ENCODE measurements at regions not wholly inside any gene's neighbourhood (a gene's known extent, or its start where the extent isn't known, plus 50 kb on each side); places are given as distances from the start of the nearest gene placed in this dataset.

GRCh38 chr1:84745857-84746256 is 55.6 kb upstream of the SSX2IP start:
- 100% methylated on average over 2 of the region's 2 CpGs for WGBS
- Histone ChIP-seq H3K18ac (ENCODE audit: low read depth in 1 of 2, low read length in 2 of 2) (no peak overlapping the region), H4K8ac (ENCODE audit: low read length) (no peak overlapping the region), H4K91ac (ENCODE audit: low read length) (no peak overlapping the region), H3K4me1 (ENCODE audit: control insufficient read depth, insufficient read depth, low read depth, low read length) (no peaks in the 10 kb centered on the region), H3K79me1 (replicated peaks; ENCODE audit: low read length, poor library complexity, severe bottlenecking) (no peaks in the 10 kb centered on the region), H3K4me3 (ENCODE audit: insufficient read depth in 1 of 2, low read depth in 1 of 2, low read length in 2 of 2) (no peak overlapping the region), H3K4me2 (ENCODE audit: low read length, poor library complexity, severe bottlenecking) (no peak overlapping the region), H2BK120ac (ENCODE audit: low read depth, low read length) (no peak overlapping the region), H3K4ac (ENCODE audit: low read depth in 1 of 2, low read length in 2 of 2) (no peak overlapping the region), H3K9me3 (ENCODE audit: control insufficient read depth, low read length) (peaks cover 11% of the 10 kb centered on the region), H2AK5ac (ENCODE audit: low read length, severe bottlenecking) (no peak overlapping the region), H3K27ac (ENCODE audit: low read length, poor library complexity, severe bottlenecking) (no peak overlapping the region), H2BK5ac (ENCODE audit: low read depth, low read length, poor library complexity, severe bottlenecking) (no peak overlapping the region), H3K23ac (ENCODE audit: low read length in 2 of 2) (no peak overlapping the region), H2AFZ (ENCODE audit: low read depth, low read length) (no peak overlapping the region), H2BK12ac (ENCODE audit: low read length in 2 of 2) (no peak overlapping the region), H3K36me3 (ENCODE audit: control insufficient read depth in 1 of 2, insufficient read depth in 2 of 2, low read depth in 1 of 2, low read length in 2 of 2) (no peaks in the 10 kb centered on the region), H2BK15ac (ENCODE audit: low read depth, poor library complexity, severe bottlenecking) (no peak overlapping the region), H3K14ac (ENCODE audit: low read length in 2 of 2) (no peak overlapping the region), H3K9ac (ENCODE audit: low read length) (no peak overlapping the region), H3K27me3 (ENCODE audit: control insufficient read depth in 1 of 2, insufficient read depth in 1 of 2, low read length in 2 of 2) (peaks cover 0 to 18% of the 10 kb centered on the region in 2 experiments)
- DNase-seq, result no peak

GRCh38 chr1:84743896-84744295 is 53.6 kb upstream of the SSX2IP start:
- Histone ChIP-seq H2AK5ac (ENCODE audit: low read length, severe bottlenecking) (no peak overlapping the region), H4K91ac (ENCODE audit: low read length) (no peak overlapping the region), H2BK5ac (ENCODE audit: low read depth, low read length, poor library complexity, severe bottlenecking) (no peak overlapping the region), H3K9me3 (ENCODE audit: control insufficient read depth, low read length) (peaks cover 11% of the 10 kb centered on the region), H3K14ac (ENCODE audit: low read length in 2 of 2) (no peak overlapping the region), H2BK12ac (ENCODE audit: low read length in 2 of 2) (no peak overlapping the region), H3K27me3 (ENCODE audit: control insufficient read depth in 1 of 2, insufficient read depth in 1 of 2, low read length in 2 of 2) (peaks cover 0 to 8% of the 10 kb centered on the region in 2 experiments), H3K4me2 (ENCODE audit: low read length, poor library complexity, severe bottlenecking) (no peak overlapping the region), H3K4me1 (ENCODE audit: control insufficient read depth, insufficient read depth, low read depth, low read length) (no peaks in the 10 kb centered on the region), H3K27ac (ENCODE audit: low read length, poor library complexity, severe bottlenecking) (no peak overlapping the region), H2BK15ac (ENCODE audit: low read depth, poor library complexity, severe bottlenecking) (no peak overlapping the region), H3K4me3 (ENCODE audit: insufficient read depth in 1 of 2, low read depth in 1 of 2, low read length in 2 of 2) (no peak overlapping the region), H3K79me1 (replicated peaks; ENCODE audit: low read length, poor library complexity, severe bottlenecking) (no peaks in the 10 kb centered on the region), H3K36me3 (ENCODE audit: control insufficient read depth in 1 of 2, insufficient read depth in 2 of 2, low read depth in 1 of 2, low read length in 2 of 2) (no peaks in the 10 kb centered on the region), H4K8ac (ENCODE audit: low read length) (no peak overlapping the region), H3K18ac (ENCODE audit: low read depth in 1 of 2, low read length in 2 of 2) (no peak overlapping the region), H2BK120ac (ENCODE audit: low read depth, low read length) (no peak overlapping the region), H3K23ac (ENCODE audit: low read length in 2 of 2) (no peak overlapping the region), H2AFZ (ENCODE audit: low read depth, low read length) (no peak overlapping the region), H3K4ac (ENCODE audit: low read depth in 1 of 2, low read length in 2 of 2) (no peak overlapping the region), H3K9ac (ENCODE audit: low read length) (no peak overlapping the region)
- 100% methylated on average over 1 of the region's 3 CpGs for WGBS
- DNase-seq, result no peak

GRCh38 chr1:84742653-84743052 is 52.4 kb upstream of the SSX2IP start:
- Histone ChIP-seq H3K4me1 (ENCODE audit: control insufficient read depth, insufficient read depth, low read depth, low read length) (no peaks in the 10 kb centered on the region), H4K8ac (ENCODE audit: low read length) (no peak overlapping the region), H3K9me3 (ENCODE audit: control insufficient read depth, low read length) (peaks cover 11% of the 10 kb centered on the region), H2BK12ac (ENCODE audit: low read length in 2 of 2) (no peak overlapping the region), H2AK5ac (ENCODE audit: low read length, severe bottlenecking) (no peak overlapping the region), H2BK120ac (ENCODE audit: low read depth, low read length) (no peak overlapping the region), H3K9ac (ENCODE audit: low read length) (no peak overlapping the region), H3K27ac (ENCODE audit: low read length, poor library complexity, severe bottlenecking) (no peak overlapping the region), H4K91ac (ENCODE audit: low read length) (no peak overlapping the region), H3K27me3 (ENCODE audit: control insufficient read depth in 1 of 2, insufficient read depth in 1 of 2, low read length in 2 of 2) (no peaks in the 10 kb centered on the region), H3K4me2 (ENCODE audit: low read length, poor library complexity, severe bottlenecking) (no peak overlapping the region), H3K14ac (ENCODE audit: low read length in 2 of 2) (no peak overlapping the region), H3K4ac (ENCODE audit: low read depth in 1 of 2, low read length in 2 of 2) (no peak overlapping the region), H2BK5ac (ENCODE audit: low read depth, low read length, poor library complexity, severe bottlenecking) (no peak overlapping the region), H2BK15ac (ENCODE audit: low read depth, poor library complexity, severe bottlenecking) (no peak overlapping the region), H3K4me3 (ENCODE audit: insufficient read depth in 1 of 2, low read depth in 1 of 2, low read length in 2 of 2) (no peak overlapping the region), H2AFZ (ENCODE audit: low read depth, low read length) (no peak overlapping the region), H3K23ac (ENCODE audit: low read length in 2 of 2) (no peak overlapping the region), H3K79me1 (replicated peaks; ENCODE audit: low read length, poor library complexity, severe bottlenecking) (no peaks in the 10 kb centered on the region), H3K18ac (ENCODE audit: low read depth in 1 of 2, low read length in 2 of 2) (no peak overlapping the region), H3K36me3 (ENCODE audit: control insufficient read depth in 1 of 2, insufficient read depth in 2 of 2, low read depth in 1 of 2, low read length in 2 of 2) (no peaks in the 10 kb centered on the region)
- no peak for DNase-seq
- WGBS, result 11% methylated on average over 1 of the region's 1 CpG

GRCh38 chr1:84740050-84740714 is 49.9 kb upstream of the SSX2IP start:
- Histone ChIP-seq H3K4me1 (ENCODE audit: control insufficient read depth, insufficient read depth, low read depth, low read length) (no peaks in the 10 kb centered on the region), H2BK120ac (ENCODE audit: low read depth, low read length) (no peak overlapping the region), H3K4me3 (ENCODE audit: insufficient read depth in 1 of 2, low read depth in 1 of 2, low read length in 2 of 2) (no peak overlapping the region), H3K23ac (ENCODE audit: low read length in 2 of 2) (no peak overlapping the region), H3K9ac (ENCODE audit: low read length) (no peak overlapping the region), H3K9me3 (ENCODE audit: control insufficient read depth, low read length) (peaks cover 11% of the 10 kb centered on the region), H2AFZ (ENCODE audit: low read depth, low read length) (no peak overlapping the region), H3K4me2 (ENCODE audit: low read length, poor library complexity, severe bottlenecking) (no peak overlapping the region), H4K8ac (ENCODE audit: low read length) (no peak overlapping the region), H3K36me3 (ENCODE audit: control insufficient read depth in 1 of 2, insufficient read depth in 2 of 2, low read depth in 1 of 2, low read length in 2 of 2) (no peaks in the 10 kb centered on the region), H3K79me1 (replicated peaks; ENCODE audit: low read length, poor library complexity, severe bottlenecking) (no peaks in the 10 kb centered on the region), H3K4ac (ENCODE audit: low read depth in 1 of 2, low read length in 2 of 2) (no peak overlapping the region), H3K18ac (ENCODE audit: low read depth in 1 of 2, low read length in 2 of 2) (no peak overlapping the region), H3K14ac (ENCODE audit: low read length in 2 of 2) (no peak overlapping the region), H2BK12ac (ENCODE audit: low read length in 2 of 2) (no peak overlapping the region), H3K27me3 (ENCODE audit: control insufficient read depth in 1 of 2, insufficient read depth in 1 of 2, low read length in 2 of 2) (no peaks in the 10 kb centered on the region), H4K91ac (ENCODE audit: low read length) (no peak overlapping the region), H2BK5ac (ENCODE audit: low read depth, low read length, poor library complexity, severe bottlenecking) (no peak overlapping the region), H2AK5ac (ENCODE audit: low read length, severe bottlenecking) (no peak overlapping the region), H2BK15ac (ENCODE audit: low read depth, poor library complexity, severe bottlenecking) (no peak overlapping the region), H3K27ac (ENCODE audit: low read length, poor library complexity, severe bottlenecking) (no peak overlapping the region)
- WGBS, result no CpG with 5 or more reads among the region's 2 CpGs
- DNase-seq, result no peak
